ENCODE measurements at regions not wholly inside any gene's neighbourhood (a gene's known extent, or its start where the extent isn't known, plus 50 kb on each side); places are given as distances from the start of the nearest gene placed in this dataset.

- no peak for TF ChIP-seq CTCF (IDR thresholded peaks at IDR 0.05)
- no peak for TF ChIP-seq POLR2AphosphoS5 (IDR thresholded peaks at IDR 0.05)
- TF ChIP-seq POLR2A (IDR thresholded peaks at IDR 0.05) = no peak
These were observed 182.8 kb downstream of the UNC5CL start for GRCh38 chr6:40856271-40856670.
